Panc1 (cell line): ENCODE measurements at regions not wholly inside any gene's neighbourhood (a gene's known extent, or its start where the extent isn't known, plus 50 kb on each side); places are given as distances from the start of the nearest gene placed in this dataset.

Source experiments
- ATAC-seq: fragments of 200-7000 bp; cut with Tn5 transposase; 2 replicates; pipeline ENCODE4 v1.9.1; 2020; ENCODE audit warnings: mild to moderate bottlenecking, moderate library complexity
- BruUV-seq: library from RNA; stranded (reverse); fragments of 400-500 nt; replicated peaks from 2 replicates; lab custom pipeline; 2021; lab: Mats Ljungman, UMichigan
- CTCF ChIA-PET: fragments of 300-600 bp; sonication (Branson Sonifier 250); formaldehyde crosslinking; loops from one replicate; lab custom pipeline; 2022; ENCODE audit warnings: antibody characterized with exemption; lab: Charles Lee
- POLR2A ChIA-PET: fragments of 300-600 bp; sonication (Branson Sonifier 250); formaldehyde crosslinking; loops from one replicate; lab custom pipeline; 2022; ENCODE audit warnings: antibody characterized with exemption; lab: Charles Lee
- DNase-seq: peaks from one replicate; pipeline ENCODE4 v3.0.0-alpha.2; 2010; ENCODE audit warnings: low read depth, low spot score
- H3K27ac ChIP-seq: 2 replicates; pipeline ENCODE4 v1.5.1; 2011; ENCODE audit warnings: mild to moderate bottlenecking, low read length, inconsistent platforms
- H3K27me3 ChIP-seq: fragments of 200-500 bp; sonication (Bioruptor generic); 2 replicates; pipeline ENCODE4 v1.6.0; 2014; ENCODE audit warnings: low read length, inconsistent platforms; ENCODE audit not compliant: control insufficient read depth, insufficient read depth
- H3K36me3 ChIP-seq: fragments of 200-500 bp; sonication (Bioruptor generic); 2 replicates; pipeline ENCODE4 v1.5.1; 2014; ENCODE audit warnings: inconsistent platforms, mild to moderate bottlenecking, low read length, moderate library complexity; ENCODE audit not compliant: control insufficient read depth, insufficient read depth
- H3K4me1 ChIP-seq: 2 replicates; pipeline ENCODE4 v1.5.1; 2011; ENCODE audit warnings: inconsistent platforms, mild to moderate bottlenecking, low read length, moderate library complexity; ENCODE audit not compliant: control insufficient read depth, insufficient read depth
- H3K4me3 ChIP-seq, 2 experiments: 2 replicates each; pipeline ENCODE4 v1.5.1; 2011 to 2012; ENCODE audit warnings: low read depth in 2 of 2, low read length in 2 of 2, mild to moderate bottlenecking in 2 of 2, inconsistent platforms in 1 of 2, moderate library complexity in 1 of 2
- H3K9me3 ChIP-seq: fragments of 200-500 bp; sonication (Bioruptor generic); 2 replicates; pipeline ENCODE4 v1.5.1; 2014; ENCODE audit warnings: low read depth, mild to moderate bottlenecking, inconsistent platforms, low read length, moderate library complexity; ENCODE audit not compliant: control insufficient read depth, insufficient read depth
- CTCF ChIP-seq: fragments of 450-650 bp; IDR thresholded peaks from 2 replicates; pipeline ENCODE4 v1.5.1; 2017; ENCODE audit warnings: mild to moderate bottlenecking
- POLR2AphosphoS5 ChIP-seq: IDR thresholded peaks from 2 replicates; pipeline ENCODE4 v1.6.1; 2012; ENCODE audit warnings: mild to moderate bottlenecking, low read depth, low read length, moderate library complexity
- REST ChIP-seq, 2 experiments: IDR thresholded peaks; 2 replicates each; pipeline ENCODE4 v1.6.1; 2011 to 2012; ENCODE audit warnings: low read depth in 2 of 2, control low read depth in 1 of 2, low read length in 1 of 2, mild to moderate bottlenecking in 1 of 2, moderate library complexity in 1 of 2; ENCODE audit not compliant: insufficient read depth in 1 of 2
- SIN3A ChIP-seq: IDR thresholded peaks from 2 replicates; pipeline ENCODE4 v1.6.1; 2012; ENCODE audit warnings: low read depth, mild to moderate bottlenecking, low read length, moderate library complexity, borderline replicate concordance; ENCODE audit not compliant: insufficient read depth
- TCF7L2 ChIP-seq: IDR thresholded peaks from 2 replicates; pipeline ENCODE4 v1.6.1; 2011; ENCODE audit warnings: mild to moderate bottlenecking, low read depth, low read length, inconsistent platforms
- in situ Hi-C: cut with HindIII; loops from 2 replicates; pipeline ENCODE4 v1.10.0; 2016; ENCODE audit warnings: low sequenced_read_pairs, low pct_unique_long_range_greater_than_20kb
- intact Hi-C: fragments of 100-400 bp; cut with micrococcal nuclease; formaldehyde crosslinking; loops from one replicate; pipeline ENCODE4 v1.10.0; 2022; ENCODE audit not compliant: unreplicated experiment

GRCh38 chr13:105207572-105208293 is 1327.7 kb downstream of the EFNB2 start:
- intact Hi-C loops (no loop called here), in situ Hi-C loops (no loop called here)
- Histone ChIP-seq H3K4me3 (no peak overlapping the region), H3K27ac (no peak overlapping the region), H3K4me1 (no peaks in the 10 kb centered on the region), H3K36me3 (no peaks in the 10 kb centered on the region), H3K27me3 (no peaks in the 10 kb centered on the region), H3K9me3 (no peaks in the 10 kb centered on the region)
- BruUV-seq, result no TSS peak
- POLR2A ChIA-PET, result no interaction called here
- DNase-seq (no peak), ATAC-seq (no peak)
- CTCF ChIA-PET, result no interaction called here
- TF ChIP-seq REST (IDR thresholded peaks at IDR 0.05; ENCODE audit: insufficient read depth in 1 of 2, low read depth in 2 of 2, low read length in 1 of 2), result no peak
- no peak for TF ChIP-seq POLR2AphosphoS5
- no peak for TF ChIP-seq TCF7L2
- no peak for TF ChIP-seq CTCF
- no peak for TF ChIP-seq SIN3A

- Histone ChIP-seq H3K4me1 (no peaks in the 10 kb centered on the region), H3K36me3 (no peaks in the 10 kb centered on the region), H3K4me3 (no peak overlapping the region), H3K27ac (no peak overlapping the region), H3K9me3 (no peaks in the 10 kb centered on the region), H3K27me3 (no peaks in the 10 kb centered on the region)
- no TSS peak for BruUV-seq
- TF ChIP-seq CTCF, result no peak
- no peak for TF ChIP-seq TCF7L2
- TF ChIP-seq POLR2AphosphoS5, result no peak
- TF ChIP-seq SIN3A, result no peak
- intact Hi-C loops, result no loop called here
- POLR2A ChIA-PET, result no interaction called here
- in situ Hi-C loops, result no loop called here
- CTCF ChIA-PET, result no interaction called here
- ATAC-seq (no peak), DNase-seq (no peak)
Measured at GRCh38 chr13:105202354-105202753, 1333.1 kb downstream of the EFNB2 start.
